Lower leg skin (tissue), 4 donors: ENCODE measurements at regions not wholly inside any gene's neighbourhood (a gene's known extent, or its start where the extent isn't known, plus 50 kb on each side); places are given as distances from the start of the nearest gene placed in this dataset.

Experiments used
- DNase-seq, 2 donors: peaks; one replicate each; pipeline ENCODE4 v3.0.0-alpha.2; 2019; ENCODE audit warnings: low spot score in 2 of 2
- H3K4me3 ChIP-seq: fragments of 200-600 bp; sonication (generic); 2 replicates; pipeline ENCODE4 v1.5.1; 2017; ENCODE audit warnings: mild to moderate bottlenecking, low read depth; ENCODE audit not compliant: poor library complexity, severe bottlenecking
- POLR2A ChIP-seq, 2 donors: fragments of 450-650 bp; IDR thresholded peaks; one replicate each; pipeline ENCODE4 v1.6.1; 2016 to 2017; ENCODE audit warnings: antibody characterized with exemption in 2 of 2, mild to moderate bottlenecking in 1 of 2, moderate library complexity in 1 of 2
- WGBS, 2 donors: methylation state at CpG; one replicate each; pipeline ENCODE4 v1.1.5; 2018; 5-methylcytosine and 5-hydroxymethylcytosine counted together
- intact Hi-C: fragments of 100-400 bp; cut with DNase I; formaldehyde crosslinking; loops from one replicate; pipeline ENCODE4 v1.15.0; 2023; ENCODE audit warnings: low total_unique reads
- TF ChIP-seq, protein P1 (sequence below), 3 donors: fragments of 450-650 bp; IDR thresholded peaks; one replicate each; pipeline ENCODE4 v1.5.1; 2016; ENCODE audit warnings: antibody characterized with exemption in 3 of 3, mild to moderate bottlenecking in 3 of 3, moderate library complexity in 2 of 3

DNA sequence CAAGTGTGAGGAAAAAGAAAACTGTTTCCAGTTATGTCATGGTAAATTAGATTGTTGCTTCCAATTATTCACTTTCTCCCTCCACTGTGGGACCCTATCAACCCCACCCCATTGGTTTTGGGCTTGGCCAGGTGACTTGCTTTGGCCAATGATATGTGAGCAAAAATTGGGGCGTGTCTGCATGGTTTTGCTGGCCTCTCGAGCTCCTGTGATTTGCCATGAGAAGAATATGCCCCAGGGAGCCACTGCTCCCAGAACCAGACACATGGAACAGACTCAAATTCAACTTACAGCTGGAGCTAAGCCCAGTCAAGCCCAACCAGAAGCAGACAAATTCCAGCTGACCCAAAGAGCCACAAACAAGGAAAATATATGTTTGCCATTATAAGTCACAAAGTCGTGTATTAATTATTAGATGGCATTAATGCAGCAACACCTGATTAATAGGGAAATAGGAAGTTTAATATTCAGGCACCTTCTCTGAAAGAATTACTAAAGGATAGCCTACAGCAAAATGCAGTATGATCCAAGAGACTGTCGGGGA is 248.9 kb downstream of the ANAPC1 start:
- 56 to 57% methylated on average over 4 of the region's 4 CpGs for WGBS, 2 donors
- no peak for TF ChIP-seq POLR2A (IDR thresholded peaks at IDR 0.05)
- TF ChIP-seq, protein P1, sequence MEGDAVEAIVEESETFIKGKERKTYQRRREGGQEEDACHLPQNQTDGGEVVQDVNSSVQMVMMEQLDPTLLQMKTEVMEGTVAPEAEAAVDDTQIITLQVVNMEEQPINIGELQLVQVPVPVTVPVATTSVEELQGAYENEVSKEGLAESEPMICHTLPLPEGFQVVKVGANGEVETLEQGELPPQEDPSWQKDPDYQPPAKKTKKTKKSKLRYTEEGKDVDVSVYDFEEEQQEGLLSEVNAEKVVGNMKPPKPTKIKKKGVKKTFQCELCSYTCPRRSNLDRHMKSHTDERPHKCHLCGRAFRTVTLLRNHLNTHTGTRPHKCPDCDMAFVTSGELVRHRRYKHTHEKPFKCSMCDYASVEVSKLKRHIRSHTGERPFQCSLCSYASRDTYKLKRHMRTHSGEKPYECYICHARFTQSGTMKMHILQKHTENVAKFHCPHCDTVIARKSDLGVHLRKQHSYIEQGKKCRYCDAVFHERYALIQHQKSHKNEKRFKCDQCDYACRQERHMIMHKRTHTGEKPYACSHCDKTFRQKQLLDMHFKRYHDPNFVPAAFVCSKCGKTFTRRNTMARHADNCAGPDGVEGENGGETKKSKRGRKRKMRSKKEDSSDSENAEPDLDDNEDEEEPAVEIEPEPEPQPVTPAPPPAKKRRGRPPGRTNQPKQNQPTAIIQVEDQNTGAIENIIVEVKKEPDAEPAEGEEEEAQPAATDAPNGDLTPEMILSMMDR (IDR thresholded peaks at IDR 0.05): no peak
- no peak for DNase-seq
- intact Hi-C loops: no loop called here
- no peak overlapping the region for H3K4me3 ChIP-seq

DNA sequence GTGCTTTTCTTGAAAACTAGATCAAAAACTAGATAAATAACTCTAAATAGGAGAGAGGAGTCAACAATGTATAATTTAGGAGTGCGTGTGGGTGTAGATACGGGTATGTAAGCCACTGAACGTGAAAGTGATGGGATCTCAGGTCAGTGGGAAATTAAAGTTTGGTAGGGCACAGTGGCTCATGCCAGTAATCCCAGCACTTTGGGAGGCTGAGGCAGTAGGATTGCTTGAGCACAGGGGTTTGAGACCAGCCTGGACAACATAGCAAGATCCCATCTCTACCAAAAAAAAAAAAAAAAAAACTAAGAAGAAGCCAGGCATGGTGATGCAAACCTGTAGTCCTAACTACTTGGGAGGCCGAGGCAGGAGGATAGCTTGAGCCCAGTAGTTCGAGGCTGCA is 247.1 kb downstream of the ANAPC1 start:
- WGBS, 2 donors: 92% methylated on average over 5 of the region's 5 CpGs

DNA sequence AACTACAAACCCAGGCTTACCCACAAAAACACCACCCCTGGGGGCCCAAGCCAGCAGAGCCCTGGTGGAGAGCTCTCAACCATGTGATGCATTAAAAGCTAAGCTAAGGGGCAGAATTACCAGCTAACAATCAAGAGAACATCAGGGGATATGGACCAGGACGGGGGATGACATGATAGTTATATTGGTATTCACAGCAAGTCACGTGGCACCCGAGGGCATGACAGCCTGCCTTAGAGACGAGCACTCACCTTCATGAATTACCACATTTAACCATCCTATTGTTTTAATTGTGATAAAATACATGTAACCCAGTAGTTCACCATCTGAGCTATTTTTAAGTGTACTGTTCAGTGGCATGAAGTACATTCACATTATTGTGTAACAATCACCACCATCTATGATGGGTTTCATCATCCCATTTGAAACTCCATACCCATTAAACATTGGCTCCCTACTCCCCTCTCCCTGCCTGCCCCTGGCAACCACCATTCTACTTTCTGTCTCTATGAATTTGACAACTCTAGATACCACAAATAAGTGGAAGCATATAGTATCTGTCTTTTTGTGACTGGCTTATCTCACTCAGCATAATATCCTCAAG is 245.6 kb downstream of the ANAPC1 start:
- DNase-seq: no peak
- intact Hi-C loops: no loop called here
- WGBS, 2 donors: 56 to 91% methylated on average over 4 of the region's 4 CpGs
- TF ChIP-seq, protein P1 (IDR thresholded peaks at IDR 0.05): no peak
- TF ChIP-seq POLR2A (IDR thresholded peaks at IDR 0.05): no peak
- no peak overlapping the region for H3K4me3 ChIP-seq

More for the DNA sequence above, 247.1 kb downstream of the ANAPC1 start:
- no peak for DNase-seq
- TF ChIP-seq, protein P1 (IDR thresholded peaks at IDR 0.05): no peak
- no peak for TF ChIP-seq POLR2A (IDR thresholded peaks at IDR 0.05)
- H3K4me3 ChIP-seq: no peak overlapping the region
- intact Hi-C loops: no loop called here

DNA sequence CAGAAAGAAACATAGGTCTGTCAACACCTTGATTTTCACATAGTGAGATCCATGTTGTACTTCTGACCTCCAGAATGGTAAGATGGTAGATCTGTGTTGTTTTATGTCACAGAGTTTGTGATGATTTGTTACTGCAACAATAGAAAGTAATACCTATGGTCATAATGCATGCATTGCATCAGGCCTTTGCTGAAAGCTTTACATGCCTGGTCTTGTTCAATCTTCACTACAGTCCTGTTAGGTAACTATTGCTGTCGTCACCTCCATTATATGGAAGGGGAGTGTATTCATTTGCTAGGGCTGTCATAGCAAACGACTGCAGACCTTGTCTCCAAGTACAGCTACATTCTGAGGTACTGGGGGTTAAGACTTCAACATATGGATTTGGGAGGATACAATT is 243.5 kb downstream of the ANAPC1 start:
- intact Hi-C loops: no loop called here
- H3K4me3 ChIP-seq: no peak overlapping the region

DNA sequence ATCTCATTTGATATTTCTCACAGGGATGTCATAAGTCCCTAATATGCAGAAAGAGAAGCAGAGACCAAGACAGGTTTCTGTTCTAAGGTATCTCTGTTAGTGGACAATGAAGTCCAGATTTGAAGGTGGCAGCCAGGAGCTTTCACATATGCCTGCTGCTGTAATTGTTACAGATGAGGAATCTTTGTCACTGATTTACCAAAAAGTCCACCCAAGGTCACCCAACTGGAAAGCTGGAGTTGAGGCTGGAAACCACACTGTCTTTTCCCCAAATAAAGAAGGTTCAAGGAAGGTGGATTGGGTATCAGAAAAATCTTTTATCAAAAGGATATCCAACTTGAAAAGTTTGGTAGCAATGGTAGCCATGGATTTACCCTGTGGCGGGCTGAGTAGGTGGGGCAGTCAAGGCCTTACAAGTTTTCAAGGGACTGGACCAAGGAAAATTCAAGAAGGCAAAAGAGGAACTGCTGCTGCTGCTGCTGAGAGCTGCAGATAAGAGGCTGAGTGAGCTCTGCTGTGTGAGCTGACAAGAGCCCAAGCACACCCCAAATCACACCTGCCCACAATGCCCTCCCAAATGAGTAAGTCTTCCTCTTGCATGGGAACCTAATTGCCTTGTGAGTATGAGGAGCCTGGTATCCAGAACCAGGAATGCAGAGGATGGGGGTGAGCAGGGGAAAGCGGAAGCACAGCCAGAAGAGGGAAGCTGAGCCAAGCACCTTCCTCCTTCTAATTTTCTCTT is 241.2 kb downstream of the ANAPC1 start:
- intact Hi-C loops: no loop called here
- H3K4me3 ChIP-seq: no peak overlapping the region
- 88 to 89% methylated on average over 2 of the region's 2 CpGs for WGBS, 2 donors
- no peak for DNase-seq
- TF ChIP-seq, protein P1 (IDR thresholded peaks at IDR 0.05): no peak
- TF ChIP-seq POLR2A (IDR thresholded peaks at IDR 0.05): no peak

More for the DNA sequence above, 243.5 kb downstream of the ANAPC1 start:
- TF ChIP-seq, protein P1 (IDR thresholded peaks at IDR 0.05): no peak
- WGBS, 2 donors: 38 to 62% methylated on average over 2 of the region's 2 CpGs
- no peak for DNase-seq
